Activated CD4-positive, alpha-beta T cell treated with anti-CD3 and anti-CD28 coated beads, Interleukin-2, Interleukin-4, amounts not matched to agents 100 ng/mL and 50 ng/mL, durations not matched to agents 16 hours and 8 hours (primary cell): ENCODE measurements at regions not wholly inside any gene's neighbourhood (a gene's known extent, or its start where the extent isn't known, plus 50 kb on each side); places are given as distances from the start of the nearest gene placed in this dataset.
"Not testable (repeated sequence)": the region's sequence is repeated elsewhere in the genome, so short reads cannot be mapped to it uniquely, and the experiment has no call there.

Experiments
- DNase-seq: peaks from one replicate; pipeline ENCODE4 v3.0.0-alpha.2; 2020; ENCODE audit warnings: low spot score

DNA sequence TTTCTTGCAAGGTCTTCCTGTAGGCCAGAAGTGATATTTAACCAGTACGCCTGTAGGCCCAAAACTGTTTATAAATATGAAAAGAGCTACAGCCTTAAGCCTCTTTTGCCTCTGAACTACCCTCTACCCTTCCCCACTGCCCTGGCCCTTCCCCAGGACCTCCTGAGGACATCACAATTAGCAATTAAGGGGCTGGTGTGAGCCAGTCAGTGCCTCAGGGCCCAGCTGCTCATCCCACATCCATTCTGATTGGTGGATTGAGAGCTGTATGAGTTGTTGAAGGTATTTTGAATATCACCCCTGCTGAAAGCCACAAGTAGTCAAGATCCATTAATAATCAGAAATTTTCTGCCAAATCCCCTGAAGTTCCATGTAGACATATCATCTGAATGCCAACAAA is 126.3 kb upstream of the TACR1 start:
- DNase-seq = no peak

- DNase-seq = no peak
These were observed 125.6 kb upstream of the TACR1 start for GRCh38 chr2:75324861-75325284.

- no peak for DNase-seq
These were observed 124.8 kb upstream of the TACR1 start for GRCh38 chr2:75324141-75324540.

GRCh38 chr2:75321599-75321922 is 122.2 kb upstream of the TACR1 start:
- DNase-seq = no peak

DNA sequence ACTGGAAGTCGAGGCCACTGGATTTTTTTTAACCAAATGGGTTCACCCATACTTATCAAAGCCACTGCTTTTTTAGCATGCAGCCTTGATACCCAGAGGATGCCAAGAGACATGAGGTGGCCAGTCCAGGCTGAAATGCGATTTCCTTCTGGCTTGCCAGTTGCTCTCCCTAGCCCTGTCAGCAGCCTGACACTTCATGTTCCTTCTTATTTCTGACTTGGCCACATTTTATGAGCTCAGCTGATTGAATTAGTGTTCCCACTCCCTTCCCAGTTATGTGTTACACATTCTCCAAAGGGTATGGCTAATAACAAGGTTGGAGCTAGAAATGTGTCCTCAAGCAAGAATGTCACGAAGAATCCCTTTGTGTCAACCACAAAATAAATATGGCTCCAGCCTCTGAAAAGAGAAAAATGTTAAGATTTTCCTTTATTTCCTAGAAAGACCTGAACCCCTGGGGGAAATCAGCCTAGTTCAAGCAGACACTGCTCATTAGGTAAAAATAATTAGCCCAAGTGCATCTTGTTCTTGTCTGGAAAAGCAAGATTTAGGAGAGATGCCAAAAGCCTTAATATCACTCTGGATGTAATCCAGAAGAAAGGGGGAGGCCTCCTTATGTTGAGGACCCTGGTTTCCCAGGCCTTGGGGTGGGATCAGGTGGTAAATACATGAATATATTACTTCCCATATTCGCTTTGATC is 121.7 kb upstream of the TACR1 start:
- DNase-seq = no peak

DNA sequence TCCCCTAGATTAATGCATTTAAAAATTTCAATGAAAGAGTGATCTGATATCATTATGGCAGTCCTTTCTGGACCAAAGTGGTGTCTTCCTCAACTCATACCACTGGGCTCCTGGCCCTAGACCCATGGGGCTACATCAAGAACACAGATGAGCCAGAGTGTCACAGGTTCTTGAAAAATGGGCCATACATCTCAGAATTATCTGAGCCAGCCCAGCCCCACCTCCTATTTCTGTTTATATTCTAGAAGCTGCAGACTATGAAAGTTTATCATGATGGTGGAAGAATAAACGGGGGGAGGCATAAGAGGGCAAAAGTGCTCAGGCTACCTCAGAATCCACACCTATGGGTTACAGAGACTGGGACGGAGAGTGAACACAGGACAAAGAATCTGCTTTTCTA is 120.6 kb upstream of the TACR1 start:
- no peak for DNase-seq

DNA sequence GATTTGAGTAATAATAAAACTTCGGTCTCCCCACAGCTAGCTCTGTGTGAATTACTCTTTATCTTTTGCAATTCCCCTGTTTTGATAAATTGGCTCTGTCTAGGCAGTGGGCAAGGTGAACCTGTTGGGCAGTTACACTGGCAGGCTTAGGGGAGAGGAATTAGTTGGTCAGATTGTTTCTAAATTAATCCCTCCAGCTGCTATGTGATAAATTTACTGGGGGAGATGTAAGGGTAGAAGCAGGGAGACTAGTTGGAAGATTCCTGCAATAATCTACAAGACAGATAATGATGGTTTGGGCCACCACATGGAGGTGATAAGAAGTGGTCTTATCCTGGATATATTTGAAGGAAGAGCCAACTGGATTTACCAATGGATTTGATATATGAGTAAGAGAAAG is 118.5 kb upstream of the TACR1 start:
- DNase-seq = no peak

GRCh38 chr2:75317316-75317715 is 118.0 kb upstream of the TACR1 start:
- DNase-seq = no peak

- no peak for DNase-seq
These were observed 116.1 kb upstream of the TACR1 start for GRCh38 chr2:75315436-75315835.

- DNase-seq = no peak
These were observed 112.7 kb upstream of the TACR1 start for GRCh38 chr2:75311993-75312392.

- DNase-seq = no peak
These were observed 112.2 kb upstream of the TACR1 start for GRCh38 chr2:75311521-75311920.

- no peak for DNase-seq
These were observed 111.6 kb upstream of the TACR1 start for GRCh38 chr2:75310876-75311275.

GRCh38 chr2:75309596-75310463 is 110.5 kb upstream of the TACR1 start:
- DNase-seq = no peak

DNA sequence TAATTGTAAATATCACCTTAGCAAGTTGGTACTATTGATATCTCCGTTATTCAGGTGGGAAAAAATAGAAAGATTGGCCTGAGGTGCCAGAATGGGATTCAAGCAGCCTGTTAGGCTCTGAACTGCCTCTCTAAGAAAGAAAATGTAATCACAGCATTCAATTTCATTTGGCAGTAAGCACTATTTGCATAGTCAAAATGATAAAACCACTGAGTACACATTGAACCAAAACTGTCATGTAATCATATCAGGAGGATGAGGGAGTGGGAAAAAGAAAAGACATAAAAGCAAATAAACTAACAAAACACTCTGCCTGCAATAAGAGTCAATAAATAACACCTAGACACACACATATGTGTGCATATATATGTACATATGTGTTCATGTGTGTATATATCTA is 103.9 kb upstream of the TACR1 start:
- DNase-seq = no peak

- no peak for DNase-seq
These were observed 95.0 kb upstream of the TACR1 start for GRCh38 chr2:75294362-75294761.

GRCh38 chr2:75292826-75293225 is 93.5 kb upstream of the TACR1 start:
- DNase-seq = no peak

DNA sequence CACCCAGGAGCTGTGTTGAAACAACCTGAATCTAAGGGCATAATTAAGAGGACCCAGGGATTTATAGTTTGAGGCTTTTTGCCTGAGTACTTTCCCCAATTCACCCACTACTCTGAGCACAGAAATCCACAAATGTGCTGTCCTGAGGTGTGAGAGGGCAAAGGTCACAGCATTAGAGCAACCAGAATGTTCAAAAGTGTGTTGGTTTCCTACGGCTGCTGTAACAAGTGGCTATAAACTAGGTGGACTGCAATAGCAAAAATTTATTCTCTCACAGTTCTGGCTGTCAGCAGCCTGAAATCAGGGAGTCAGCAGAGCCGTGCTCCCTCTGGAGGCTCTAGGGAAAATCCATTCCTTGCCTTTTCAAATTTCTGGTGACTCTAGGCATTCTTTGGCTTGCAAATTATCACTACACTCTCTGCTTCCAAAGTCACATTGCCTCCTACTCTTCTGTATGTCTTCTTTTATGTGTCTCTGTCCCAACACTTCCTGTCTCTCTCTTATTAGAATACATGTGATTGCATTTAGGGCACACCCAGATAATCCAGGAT is 91.4 kb upstream of the TACR1 start:
- no peak for DNase-seq

DNA sequence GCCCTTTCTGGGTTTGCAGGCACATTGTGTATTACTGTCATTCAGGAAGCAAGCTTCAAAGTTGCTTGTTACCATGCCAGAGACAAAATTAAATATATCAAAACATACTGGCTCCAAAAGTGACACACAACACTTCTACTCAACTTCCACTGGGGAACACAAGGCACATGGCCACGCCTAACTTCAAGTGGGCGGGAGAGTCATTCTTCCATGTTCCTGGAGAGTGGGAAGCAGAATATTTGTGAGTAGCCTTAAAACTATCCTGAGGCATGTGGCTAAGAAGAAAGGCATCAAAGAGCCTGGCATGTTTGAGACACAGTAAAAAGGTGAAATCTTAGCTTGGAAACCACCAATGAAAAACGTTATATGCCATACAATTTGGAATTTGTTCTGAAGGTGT is 90.5 kb upstream of the TACR1 start:
- DNase-seq = no peak

DNA sequence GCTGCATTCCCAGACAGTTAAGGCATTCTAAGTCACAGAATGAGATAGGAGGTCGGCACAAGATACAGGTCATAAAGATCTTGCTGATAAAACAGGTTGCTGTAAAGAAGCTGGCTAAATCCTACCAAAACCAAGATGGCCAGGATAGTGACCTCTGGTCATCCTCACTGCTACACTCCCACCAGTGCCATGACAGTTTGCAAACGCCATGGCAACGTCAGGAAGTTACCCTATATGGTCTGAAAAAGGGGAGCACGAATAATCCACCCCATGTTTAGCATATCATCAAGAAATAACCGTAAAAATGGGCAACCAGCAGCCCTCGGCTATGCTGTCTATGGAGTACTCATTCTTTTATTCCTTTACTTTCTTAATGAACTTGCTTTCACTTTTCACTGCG is 89.9 kb upstream of the TACR1 start:
- DNase-seq = not testable (repeated sequence)

- no peak for DNase-seq
These were observed 89.4 kb upstream of the TACR1 start for GRCh38 chr2:75288760-75289159.

DNA sequence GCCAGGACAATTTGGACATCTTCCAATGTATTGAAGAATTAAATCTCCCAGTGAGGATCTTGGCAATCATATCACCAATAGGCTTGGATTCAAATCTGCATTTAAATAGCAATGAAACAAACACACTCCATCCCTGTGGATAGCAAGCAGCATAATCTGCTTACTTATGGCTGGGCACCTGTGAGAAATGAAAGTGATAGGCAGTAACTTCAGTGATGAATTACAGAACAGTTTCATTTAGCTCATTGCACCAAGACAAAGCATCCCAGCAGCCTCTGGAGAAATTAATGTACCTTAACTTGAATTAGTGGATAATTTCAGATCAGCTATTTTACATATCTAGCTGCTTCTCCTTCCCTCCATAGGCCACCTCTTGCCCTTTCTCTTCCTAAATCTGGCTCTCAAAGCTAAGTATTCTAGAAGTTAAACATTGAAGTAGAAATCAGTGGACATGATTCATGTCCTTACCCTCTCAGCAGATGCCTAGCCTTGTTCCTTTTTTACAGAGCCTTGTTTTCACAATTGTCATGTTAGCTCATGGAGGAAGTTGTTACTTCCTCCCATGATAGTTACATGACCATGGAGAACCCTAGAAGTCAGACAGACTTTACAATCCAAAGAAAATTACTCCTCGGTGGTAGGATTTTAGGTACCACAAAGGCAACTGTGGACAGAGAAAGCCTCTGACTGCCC is 88.5 kb upstream of the TACR1 start:
- DNase-seq = no peak

- DNase-seq = no peak
These were observed 85.0 kb upstream of the TACR1 start for GRCh38 chr2:75284345-75284744.
